Esophagus squamous epithelium (tissue), 5 donors: ENCODE measurements at regions not wholly inside any gene's neighbourhood (a gene's known extent, or its start where the extent isn't known, plus 50 kb on each side); places are given as distances from the start of the nearest gene placed in this dataset.

ENCODE experiments used
- DNase-seq: peaks from one replicate; lab custom pipeline; 2025; lab: John Stamatoyannopoulos, UW
- H3K27ac ChIP-seq, 4 donors: fragments of 200-600 bp; sonication (generic); one replicate each; pipeline ENCODE4 v1.5.1; 2016 to 2019; ENCODE audit warnings: mild to moderate bottlenecking in 1 of 4
- H3K27me3 ChIP-seq, 4 donors: fragments of 200-600 bp; sonication (generic); 1 replicate in 3 of 4; 2 replicates in 1 of 4; pipeline versions ENCODE4 v1.5.1 to v1.6.0; 2017 to 2021; ENCODE audit warnings: antibody characterized with exemption in 1 of 4
- H3K36me3 ChIP-seq, 3 donors: fragments of 200-600 bp; sonication (generic); one replicate each; pipeline ENCODE4 v1.5.1; 2016 to 2019
- H3K4me1 ChIP-seq, 3 donors: fragments of 200-600 bp; sonication (generic); one replicate each; pipeline ENCODE4 v1.5.1; 2017 to 2019
- H3K4me3 ChIP-seq, 4 donors: fragments of 200-600 bp; sonication (generic); 1 replicate in 3 of 4; 2 replicates in 1 of 4; pipeline ENCODE4 v1.5.1; 2016 to 2019; ENCODE audit warnings: mild to moderate bottlenecking in 2 of 4, moderate library complexity in 1 of 4
- H3K9me3 ChIP-seq, 3 donors: fragments of 200-600 bp; sonication (generic); one replicate each; pipeline ENCODE4 v1.5.1; 2016 to 2019
- CTCF ChIP-seq, 6 experiments: fragments of 450-650 bp in 4 of 6; fragments of 200-600 bp in 2 of 6; sonication (generic) in 2 of 6; IDR thresholded peaks; one replicate each; pipeline ENCODE4 v1.5.1; 2016 to 2019; ENCODE audit warnings: antibody characterized with exemption in 6 of 6, mild to moderate bottlenecking in 4 of 6, moderate library complexity in 4 of 6
- POLR2A ChIP-seq, 4 donors: fragments of 450-650 bp; IDR thresholded peaks; one replicate each; pipeline ENCODE4 v1.6.1; 2017; ENCODE audit warnings: antibody characterized with exemption in 4 of 4, mild to moderate bottlenecking in 4 of 4, moderate library complexity in 3 of 4
- WGBS, 2 donors: methylation state at CpG; one replicate each; pipeline ENCODE4 v1.1.5; 2018; 5-methylcytosine and 5-hydroxymethylcytosine counted together
- intact Hi-C: fragments of 100-400 bp; cut with DNase I; formaldehyde crosslinking; loops from one replicate; pipeline ENCODE4 v1.15.0; 2022
- donor health status: DM: yes; HTN: yes; CAD: no.

GRCh38 chr18:37709740-37710139 is 144.1 kb upstream of the CELF4 start:
- intact Hi-C loops = no loop called here
- no peaks in the 10 kb centered on the region for H3K9me3 ChIP-seq
- 70 to 88% methylated on average over 2 of the region's 2 CpGs for WGBS, 2 donors
- no peak overlapping the region for H3K27ac ChIP-seq
- DNase-seq = no peak
- TF ChIP-seq CTCF (IDR thresholded peaks at IDR 0.05) (no peak), POLR2A (IDR thresholded peaks at IDR 0.05) (no peak)
- H3K36me3 ChIP-seq = no peaks in the 10 kb centered on the region
- H3K4me3 ChIP-seq = no peak overlapping the region
- H3K4me1 ChIP-seq = no peaks in the 10 kb centered on the region
- no peaks in the 10 kb centered on the region for H3K27me3 ChIP-seq

DNA sequence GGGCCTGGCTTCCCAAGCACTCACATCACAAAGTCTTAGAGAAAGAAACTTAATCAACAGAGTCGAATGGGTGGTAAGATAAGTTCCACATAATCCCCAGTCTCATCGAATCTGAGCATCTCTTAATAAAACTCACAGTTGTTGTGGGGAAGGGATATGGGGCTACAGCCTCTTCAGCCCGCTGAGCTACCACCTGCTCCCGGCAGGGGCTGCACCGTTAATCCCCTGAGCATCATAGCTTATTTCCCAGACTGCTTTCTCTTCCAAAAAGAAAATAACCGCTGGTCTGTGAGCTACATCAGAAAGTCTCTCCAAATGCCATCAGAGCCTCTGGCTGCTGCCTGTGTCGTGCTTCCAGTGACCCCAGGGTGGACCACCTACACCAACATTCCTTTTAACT is 139.4 kb upstream of the CELF4 start:
- no peaks in the 10 kb centered on the region for H3K9me3 ChIP-seq
- intact Hi-C loops = no loop called here
- DNase-seq = no peak
- no peak overlapping the region for H3K4me3 ChIP-seq
- TF ChIP-seq CTCF (IDR thresholded peaks at IDR 0.05) = no peak
- TF ChIP-seq POLR2A (IDR thresholded peaks at IDR 0.05) = no peak
- no peaks in the 10 kb centered on the region for H3K36me3 ChIP-seq
- no peaks in the 10 kb centered on the region for H3K4me1 ChIP-seq
- no peaks in the 10 kb centered on the region for H3K27me3 ChIP-seq
- H3K27ac ChIP-seq = no peak overlapping the region
- 62 to 86% methylated on average over 7 of the region's 7 CpGs for WGBS, 2 donors

DNA sequence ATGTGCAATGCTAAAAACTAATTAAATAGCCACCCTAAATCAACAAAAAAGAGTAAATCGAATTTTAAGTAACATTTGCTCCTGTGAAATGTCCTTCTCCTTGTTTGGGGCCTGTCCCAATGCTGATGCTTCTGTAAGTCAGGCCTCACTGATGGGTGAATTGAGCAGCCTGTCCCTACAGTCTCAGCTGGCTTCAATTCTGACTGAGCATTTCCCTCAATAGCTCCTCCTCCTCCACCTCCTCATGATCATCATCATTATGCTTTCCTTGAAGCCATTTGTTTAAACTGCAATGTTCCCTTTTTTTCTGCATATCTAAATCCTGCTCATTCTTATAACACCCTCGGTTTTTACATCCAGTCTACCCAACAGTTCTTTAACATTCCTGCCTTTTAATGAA is 137.2 kb upstream of the CELF4 start:
- DNase-seq = no peak
- no peak overlapping the region for H3K4me3 ChIP-seq
- no peaks in the 10 kb centered on the region for H3K4me1 ChIP-seq
- no peaks in the 10 kb centered on the region for H3K36me3 ChIP-seq
- no peaks in the 10 kb centered on the region for H3K9me3 ChIP-seq
- H3K27ac ChIP-seq = no peak overlapping the region
- TF ChIP-seq CTCF (IDR thresholded peaks at IDR 0.05) (no peak), POLR2A (IDR thresholded peaks at IDR 0.05) (no peak)
- 66 to 78% methylated on average over 2 of the region's 2 CpGs for WGBS, 2 donors
- no peaks in the 10 kb centered on the region for H3K27me3 ChIP-seq
- intact Hi-C loops = no loop called here

- no peaks in the 10 kb centered on the region for H3K27me3 ChIP-seq
- H3K4me1 ChIP-seq = no peaks in the 10 kb centered on the region
- no peaks in the 10 kb centered on the region for H3K36me3 ChIP-seq
- no peak for DNase-seq
- no peaks in the 10 kb centered on the region for H3K9me3 ChIP-seq
- intact Hi-C loops = no loop called here
- 18 to 27% methylated on average over 3 of the region's 3 CpGs for WGBS, 2 donors
- TF ChIP-seq CTCF (IDR thresholded peaks at IDR 0.05) (no peak), POLR2A (IDR thresholded peaks at IDR 0.05) (no peak)
- H3K27ac ChIP-seq = no peak overlapping the region
- H3K4me3 ChIP-seq = no peak overlapping the region
Observed at GRCh38 chr18:37701967-37702366, 136.4 kb upstream of the CELF4 start.

DNA sequence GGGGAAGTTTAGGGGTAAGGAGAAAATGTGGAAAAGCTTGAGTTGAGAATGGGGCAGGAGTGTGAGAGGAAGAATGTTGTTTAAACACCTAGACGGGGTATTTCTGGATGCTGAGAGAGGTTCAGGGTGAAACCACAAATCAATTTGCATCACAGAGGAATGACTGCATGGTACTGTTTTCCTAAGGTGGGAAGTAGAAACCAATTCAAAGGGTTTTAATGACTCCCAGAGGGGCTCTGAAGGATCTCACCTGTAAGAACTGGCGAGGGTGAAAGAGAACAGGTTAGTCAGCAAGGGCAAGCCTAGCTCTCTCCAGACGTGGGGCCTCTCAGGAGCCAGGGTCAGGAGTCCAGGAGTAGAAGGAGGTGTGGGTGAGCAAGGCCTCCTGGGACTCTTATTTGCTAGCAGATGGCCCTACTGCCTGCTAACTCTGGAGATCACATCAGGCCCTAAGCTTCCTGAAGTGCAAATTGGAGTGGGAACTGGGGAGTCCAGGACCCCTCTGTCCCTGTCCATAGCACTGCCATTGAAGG is 133.0 kb upstream of the CELF4 start:
- Histone ChIP-seq H3K9me3 (no peaks in the 10 kb centered on the region), H3K4me3 (no peak overlapping the region), H3K27me3 (no peaks in the 10 kb centered on the region), H3K27ac (no peak overlapping the region), H3K36me3 (no peaks in the 10 kb centered on the region), H3K4me1 (no peaks in the 10 kb centered on the region)
- TF ChIP-seq POLR2A (IDR thresholded peaks at IDR 0.05) = no peak
- TF ChIP-seq CTCF (IDR thresholded peaks at IDR 0.05) = no peak
- intact Hi-C loops = no loop called here
- DNase-seq = no peak
- WGBS, 2 donors = 20 to 36% methylated on average over 3 of the region's 3 CpGs
